Activated CD4-positive, alpha-beta T cell treated with anti-CD3 and anti-CD28 coated beads for 36 hours (primary cell): ENCODE measurements at regions not wholly inside any gene's neighbourhood (a gene's known extent, or its start where the extent isn't known, plus 50 kb on each side); places are given as distances from the start of the nearest gene placed in this dataset.
"Not testable (repeated sequence)": the region's sequence is repeated elsewhere in the genome, so short reads cannot be mapped to it uniquely, and the experiment has no call there.

Source experiments
- ATAC-seq: fragments of 200-7000 bp; cut with Tn5 transposase; one replicate; pipeline ENCODE4 v1.10.0; 2021; ENCODE audit warnings: mild to moderate bottlenecking, moderate library complexity
- CTCF ChIA-PET: fragments of 350-600 bp; sonication (Branson Sonifier 250); formaldehyde crosslinking; loops from one replicate; lab custom pipeline; 2021; ENCODE audit warnings: antibody characterized with exemption; lab: Charles Lee
- POLR2A ChIA-PET: fragments of 350-600 bp; sonication (Branson Sonifier 250); formaldehyde crosslinking; loops from one replicate; lab custom pipeline; 2021; ENCODE audit warnings: antibody characterized with exemption, inconsistent platforms; lab: Charles Lee
- DNase-seq: peaks from one replicate; pipeline ENCODE4 v3.0.0-alpha.2; 2020
- H3K27ac Mint-ChIP-seq: one replicate; pipeline ENCODE4 v1.8.0; 2021; ENCODE audit warnings: mixed read lengths
- H3K27me3 Mint-ChIP-seq: one replicate; pipeline ENCODE4 v1.8.0; 2021; ENCODE audit warnings: mixed read lengths
- H3K36me3 Mint-ChIP-seq: one replicate; pipeline ENCODE4 v1.8.0; 2021; ENCODE audit warnings: low read depth, mixed read lengths
- H3K4me1 Mint-ChIP-seq: one replicate; pipeline ENCODE4 v1.8.0; 2021; ENCODE audit warnings: mixed read lengths
- H3K4me3 Mint-ChIP-seq: one replicate; pipeline ENCODE4 v1.8.0; 2021; ENCODE audit warnings: mild to moderate bottlenecking, moderate library complexity, mixed read lengths
- H3K9me3 Mint-ChIP-seq: one replicate; pipeline ENCODE4 v1.8.0; 2021; ENCODE audit warnings: low read depth, mixed read lengths
- intact Hi-C, 2 experiments: fragments of 100-400 bp; cut with DNase I in 1 of 2; cut with micrococcal nuclease in 1 of 2; formaldehyde crosslinking; loops; one replicate each; pipeline versions ENCODE4 v1.14.2 to v1.15.1; 2022 to 2024; cut with DNase I, micrococcal nuclease

DNA sequence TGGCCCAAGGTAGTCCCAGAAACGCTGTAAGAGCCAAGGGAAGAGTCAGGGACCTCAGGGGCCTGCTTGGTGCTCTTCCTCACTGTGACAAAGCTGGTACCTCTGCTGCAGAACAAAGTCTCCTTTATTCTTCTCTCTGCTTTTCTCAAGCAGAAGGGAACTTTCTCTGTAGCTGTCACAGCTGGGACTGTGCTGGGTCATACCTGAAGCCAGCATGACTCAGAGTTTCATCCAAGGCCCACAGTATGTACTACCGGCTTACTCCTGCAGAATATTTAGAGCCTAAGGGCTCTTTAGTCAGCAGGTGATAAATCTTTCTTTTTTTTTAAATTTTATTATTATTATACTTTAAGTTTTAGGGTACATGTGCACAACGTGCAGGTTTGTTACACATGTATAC lies 183.2 kb downstream of the TINAG start:
- ATAC-seq (no peak), DNase-seq (no peak)
- Mint-ChIP-seq H3K4me3 (no peak overlapping the region), H3K36me3 (no peaks in the 10 kb centered on the region), H3K9me3 (peaks cover 33% of the 10 kb centered on the region), H3K27me3 (no peaks in the 10 kb centered on the region), H3K4me1 (no peaks in the 10 kb centered on the region), H3K27ac (no peak overlapping the region)
- intact Hi-C loops, result no loop called here
- ChIA-PET POLR2A (no interaction called here), CTCF (no interaction called here)

DNA sequence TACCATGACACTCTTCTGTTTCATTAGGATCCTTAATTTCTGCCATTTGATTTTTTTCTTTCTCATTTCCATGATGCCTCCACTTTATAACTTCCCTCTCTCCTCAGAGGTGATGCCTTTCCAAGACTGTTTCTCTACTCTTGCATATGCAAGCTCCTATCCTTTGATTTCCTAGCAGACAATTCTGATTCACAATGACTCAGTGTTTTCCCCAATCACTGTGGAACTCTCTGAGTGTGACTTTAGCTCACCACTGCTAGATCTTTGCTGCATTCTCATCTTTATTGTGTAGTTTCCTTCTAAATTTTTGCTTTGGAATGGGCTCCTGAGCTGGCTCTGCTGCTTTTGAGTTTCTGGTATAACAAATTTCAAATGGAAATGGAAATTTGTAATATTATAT lies 184.9 kb downstream of the TINAG start:
- Mint-ChIP-seq H3K27ac (no peak overlapping the region), H3K27me3 (no peaks in the 10 kb centered on the region), H3K36me3 (no peaks in the 10 kb centered on the region), H3K9me3 (peaks cover 32% of the 10 kb centered on the region), H3K4me3 (no peak overlapping the region), H3K4me1 (no peaks in the 10 kb centered on the region)
- intact Hi-C loops, result no loop called here
- ChIA-PET CTCF (no interaction called here), POLR2A (no interaction called here)
- ATAC-seq (no peak), DNase-seq (no peak)

DNA sequence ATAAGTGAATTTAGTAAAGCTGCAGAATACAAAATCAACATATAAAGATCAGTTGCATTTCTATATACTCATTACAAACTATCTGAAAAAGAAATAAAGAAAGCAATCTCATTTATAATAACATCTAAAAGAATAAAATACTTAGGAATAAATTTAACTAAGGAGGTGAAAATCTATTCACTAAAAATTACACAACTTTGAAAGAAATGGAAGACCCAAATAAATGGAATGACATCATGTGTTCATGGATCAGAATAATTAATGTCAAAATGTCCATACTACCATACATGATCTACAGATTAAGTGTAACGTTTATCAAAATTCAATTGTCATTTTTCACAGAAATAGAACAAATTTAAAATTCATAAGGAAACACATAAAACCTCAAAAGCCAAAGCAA lies 194.9 kb downstream of the TINAG start:
- Mint-ChIP-seq H3K9me3 (peaks cover 5% of the 10 kb centered on the region), H3K36me3 (no peaks in the 10 kb centered on the region), H3K4me3 (no peak overlapping the region), H3K27ac (no peak overlapping the region), H3K4me1 (no peaks in the 10 kb centered on the region), H3K27me3 (no peaks in the 10 kb centered on the region)
- POLR2A ChIA-PET, result no interaction called here
- CTCF ChIA-PET, result no interaction called here
- ATAC-seq (no peak), DNase-seq (no peak)
- intact Hi-C loops, result no loop called here

DNA sequence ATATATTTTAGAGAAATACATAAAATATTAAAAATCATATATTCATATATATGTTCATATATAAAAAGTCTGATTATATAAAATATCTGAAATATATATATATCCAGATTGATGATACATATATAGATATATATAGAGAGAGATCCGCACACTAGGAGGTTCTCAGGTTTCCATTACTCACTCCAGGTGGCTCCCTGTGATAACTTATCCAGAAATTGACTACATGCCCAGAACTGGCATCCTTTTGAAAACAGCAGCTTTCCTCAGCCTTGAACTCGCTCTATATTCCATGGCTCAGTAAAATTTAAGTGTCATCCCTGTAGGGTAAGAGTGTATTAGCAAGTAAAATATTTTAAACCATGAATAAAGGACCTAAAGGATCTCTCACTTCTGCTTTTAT lies 206.8 kb downstream of the TINAG start:
- no peak for DNase-seq
- H3K27me3 Mint-ChIP-seq, result no peaks in the 10 kb centered on the region
- intact Hi-C loops, result no loop called here
- no peaks in the 10 kb centered on the region for H3K4me1 Mint-ChIP-seq
- ATAC-seq, result no peak
- H3K27ac Mint-ChIP-seq, result no peak overlapping the region
- H3K36me3 Mint-ChIP-seq, result no peaks in the 10 kb centered on the region
- CTCF ChIA-PET, result no interaction called here
- POLR2A ChIA-PET, result no interaction called here
- H3K9me3 Mint-ChIP-seq, result peaks cover 3% of the 10 kb centered on the region
- no peak overlapping the region for H3K4me3 Mint-ChIP-seq

DNA sequence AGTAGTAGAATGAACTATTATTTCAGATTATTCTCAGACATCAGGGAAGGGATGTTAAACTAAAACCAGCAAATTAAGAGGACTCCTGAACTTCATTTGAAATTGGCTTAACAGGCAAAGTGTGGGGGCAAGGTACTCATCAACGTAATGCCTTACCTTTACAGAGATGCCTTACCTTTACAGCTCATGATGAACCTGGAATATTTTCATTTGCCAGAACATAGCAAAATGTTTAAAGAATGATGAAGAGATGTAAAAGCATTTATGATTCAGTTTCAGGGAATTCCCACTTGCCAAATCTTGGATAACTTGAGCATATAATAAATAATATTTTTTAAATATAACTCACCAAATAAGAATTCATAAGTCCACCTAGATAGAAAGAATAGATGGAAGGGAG lies 207.5 kb downstream of the TINAG start:
- no peak for ATAC-seq
- no peaks in the 10 kb centered on the region for H3K27me3 Mint-ChIP-seq
- no peak overlapping the region for H3K4me3 Mint-ChIP-seq
- peaks cover 3% of the 10 kb centered on the region for H3K9me3 Mint-ChIP-seq
- no peaks in the 10 kb centered on the region for H3K36me3 Mint-ChIP-seq
- no peak overlapping the region for H3K27ac Mint-ChIP-seq
- ChIA-PET CTCF (no interaction called here), POLR2A (no interaction called here)
- no peaks in the 10 kb centered on the region for H3K4me1 Mint-ChIP-seq
- intact Hi-C loops, result no loop called here
- DNase-seq, result no peak

DNA sequence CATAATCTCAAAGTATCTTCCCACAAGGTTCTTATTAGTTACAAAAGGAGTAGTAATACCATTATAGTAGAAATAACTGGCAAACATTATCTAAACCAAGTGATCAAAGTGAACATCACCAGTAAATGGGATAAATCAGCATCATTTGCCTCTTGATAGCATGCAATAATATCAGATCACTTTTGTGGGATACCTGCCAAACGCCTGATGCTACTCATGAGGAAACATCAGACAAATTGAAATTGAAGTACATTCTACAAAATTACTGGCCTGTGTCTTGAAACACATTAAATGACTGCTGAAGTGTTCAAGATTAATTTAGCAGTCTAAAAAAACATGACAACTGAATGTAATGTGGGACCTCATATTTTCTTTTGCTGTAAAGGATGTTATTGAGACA lies 208.1 kb downstream of the TINAG start:
- no peak for ATAC-seq
- no peaks in the 10 kb centered on the region for H3K27me3 Mint-ChIP-seq
- intact Hi-C loops, result no loop called here
- no peaks in the 10 kb centered on the region for H3K4me1 Mint-ChIP-seq
- no peak overlapping the region for H3K27ac Mint-ChIP-seq
- peaks cover 3% of the 10 kb centered on the region for H3K9me3 Mint-ChIP-seq
- no peak overlapping the region for H3K4me3 Mint-ChIP-seq
- ChIA-PET CTCF (no interaction called here), POLR2A (no interaction called here)
- H3K36me3 Mint-ChIP-seq, result no peaks in the 10 kb centered on the region
- DNase-seq, result no peak

DNA sequence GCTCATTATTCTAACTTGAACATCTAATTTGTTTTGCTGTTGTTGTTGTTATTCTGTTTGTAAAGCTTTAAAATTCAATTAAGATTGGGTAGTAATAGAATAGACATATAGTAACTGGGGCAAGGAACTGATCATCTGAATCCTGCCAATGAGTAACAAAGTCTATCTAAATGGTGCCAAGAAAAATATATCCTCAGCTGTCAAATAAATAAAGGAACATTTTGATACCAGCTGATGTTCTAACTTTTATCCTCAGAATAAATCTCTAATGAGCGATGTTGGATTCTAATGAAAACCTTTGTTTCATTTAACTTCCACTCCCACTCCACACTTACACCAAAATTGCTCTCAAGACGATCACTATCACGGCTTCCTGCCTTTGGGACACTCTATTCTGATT lies 210.9 kb downstream of the TINAG start:
- H3K9me3 Mint-ChIP-seq, result no peaks in the 10 kb centered on the region
- CTCF ChIA-PET, result no interaction called here
- intact Hi-C loops, result no loop called here

DNA sequence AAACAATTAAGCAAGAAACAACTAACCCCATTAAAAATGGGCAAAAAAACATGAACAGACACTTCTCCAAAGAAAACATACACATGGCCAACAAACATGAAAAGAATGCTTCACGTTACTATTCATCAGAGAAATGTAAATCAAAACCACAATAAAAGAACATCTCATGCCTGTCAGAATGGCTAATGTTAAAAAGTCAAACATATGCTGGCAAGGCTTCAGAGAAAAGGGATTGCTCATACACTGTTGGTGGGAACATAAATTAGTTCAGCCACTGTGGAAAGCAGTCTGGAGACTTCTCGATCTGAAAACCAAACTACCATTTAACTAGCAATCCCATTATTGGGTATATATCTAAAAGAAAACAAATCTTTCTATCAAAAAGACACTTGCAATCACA lies 217.5 kb downstream of the TINAG start:
- Mint-ChIP-seq H3K9me3 (peaks cover 19% of the 10 kb centered on the region), H3K27ac (no peak overlapping the region), H3K36me3 (peaks cover 2% of the 10 kb centered on the region), H3K4me1 (no peaks in the 10 kb centered on the region), H3K27me3 (no peaks in the 10 kb centered on the region), H3K4me3 (no peak overlapping the region)
- ChIA-PET POLR2A (no interaction called here), CTCF (no interaction called here)
- ATAC-seq, result no peak
- intact Hi-C loops, result no loop called here
- no peak for DNase-seq

More for the DNA sequence above, 210.9 kb downstream of the TINAG start:
- Mint-ChIP-seq H3K4me1 (no peaks in the 10 kb centered on the region), H3K27me3 (no peaks in the 10 kb centered on the region), H3K27ac (no peak overlapping the region), H3K4me3 (no peak overlapping the region), H3K36me3 (no peaks in the 10 kb centered on the region)
- ATAC-seq (no peak), DNase-seq (no peak)
- POLR2A ChIA-PET, result no interaction called here

DNA sequence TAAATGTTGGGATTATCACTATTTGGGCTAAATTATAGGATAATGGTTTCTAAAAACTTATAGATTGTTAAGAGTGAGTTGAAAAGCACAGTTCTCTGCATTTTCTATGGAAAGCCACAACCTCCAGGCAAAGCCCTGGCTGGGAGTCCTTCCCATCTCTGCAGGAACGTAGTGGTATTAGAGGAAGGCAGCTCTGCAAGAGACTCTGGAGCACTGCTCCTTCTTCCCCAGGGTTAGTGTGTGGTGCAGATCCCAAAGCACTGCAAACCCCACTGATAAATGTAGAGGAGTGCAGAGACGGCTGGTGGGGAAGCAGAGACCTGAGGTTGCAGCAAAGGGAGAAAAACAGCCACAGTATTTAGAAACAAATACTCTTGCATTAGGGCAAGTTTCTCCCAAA lies 225.3 kb downstream of the TINAG start:
- intact Hi-C loops, result no loop called here
- DNase-seq, result no peak
- Mint-ChIP-seq H3K9me3 (peaks cover 4% of the 10 kb centered on the region), H3K27me3 (no peaks in the 10 kb centered on the region), H3K36me3 (no peaks in the 10 kb centered on the region), H3K4me1 (no peaks in the 10 kb centered on the region), H3K27ac (no peak overlapping the region), H3K4me3 (no peak overlapping the region)
- ATAC-seq, result no peak
- ChIA-PET POLR2A (no interaction called here), CTCF (interaction anchor here (0.6 to 1.2 kb wide), 2 partner anchors 21 to 185 kb away, joined by 3 read pairs; no protein-coding TSS in a partner anchor)

DNA sequence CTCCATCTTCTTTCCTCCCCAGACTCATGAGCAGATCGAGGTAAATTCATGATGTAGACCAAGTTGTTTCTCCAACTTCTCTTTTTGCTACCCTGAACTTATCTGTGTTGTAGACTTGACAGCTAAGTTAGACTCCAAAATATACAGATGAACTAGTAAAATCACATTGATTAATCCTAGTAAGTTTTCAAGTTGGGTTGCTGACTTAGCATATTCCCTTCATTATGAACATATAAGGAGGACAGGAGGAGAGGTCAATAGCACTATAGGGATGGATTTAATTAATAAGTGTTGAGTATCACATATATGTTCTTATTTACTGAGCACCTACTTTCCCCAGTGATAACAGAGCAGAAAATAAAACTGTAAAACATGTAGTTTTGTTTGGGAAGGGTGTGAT lies 227.3 kb downstream of the TINAG start:
- Mint-ChIP-seq H3K9me3 (peaks cover 7% of the 10 kb centered on the region), H3K27me3 (no peaks in the 10 kb centered on the region), H3K4me1 (no peaks in the 10 kb centered on the region), H3K4me3 (no peak overlapping the region), H3K36me3 (no peaks in the 10 kb centered on the region), H3K27ac (no peak overlapping the region)
- DNase-seq (no peak), ATAC-seq (no peak)
- POLR2A ChIA-PET, result no interaction called here
- intact Hi-C loops, result no loop called here
- CTCF ChIA-PET, result no interaction called here

DNA sequence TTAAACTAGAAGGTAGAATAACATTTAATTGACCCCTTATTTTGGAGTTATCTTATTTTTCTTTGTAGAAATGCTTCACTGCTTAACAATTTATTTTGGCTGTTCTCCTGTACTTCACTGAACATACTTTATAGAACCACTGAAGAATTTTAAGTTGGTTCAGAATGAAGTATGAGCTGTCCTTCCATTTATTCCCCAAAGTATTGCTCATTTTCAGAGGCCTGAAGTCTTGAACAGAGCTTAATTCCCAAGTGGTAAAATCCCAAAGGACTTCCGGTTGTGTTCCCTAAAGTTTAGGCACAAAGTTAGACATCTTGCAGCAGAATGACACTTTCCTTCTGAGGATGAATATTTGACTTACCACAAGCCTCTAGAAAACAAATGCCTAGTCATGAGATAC lies 233.3 kb downstream of the TINAG start:
- Mint-ChIP-seq H3K27ac (no peak overlapping the region), H3K9me3 (peaks cover 11% of the 10 kb centered on the region), H3K36me3 (no peaks in the 10 kb centered on the region), H3K27me3 (no peaks in the 10 kb centered on the region), H3K4me3 (no peak overlapping the region), H3K4me1 (no peaks in the 10 kb centered on the region)
- DNase-seq, result no peak
- intact Hi-C loops, result no loop called here
- ChIA-PET CTCF (no interaction called here), POLR2A (no interaction called here)
- no peak for ATAC-seq

DNA sequence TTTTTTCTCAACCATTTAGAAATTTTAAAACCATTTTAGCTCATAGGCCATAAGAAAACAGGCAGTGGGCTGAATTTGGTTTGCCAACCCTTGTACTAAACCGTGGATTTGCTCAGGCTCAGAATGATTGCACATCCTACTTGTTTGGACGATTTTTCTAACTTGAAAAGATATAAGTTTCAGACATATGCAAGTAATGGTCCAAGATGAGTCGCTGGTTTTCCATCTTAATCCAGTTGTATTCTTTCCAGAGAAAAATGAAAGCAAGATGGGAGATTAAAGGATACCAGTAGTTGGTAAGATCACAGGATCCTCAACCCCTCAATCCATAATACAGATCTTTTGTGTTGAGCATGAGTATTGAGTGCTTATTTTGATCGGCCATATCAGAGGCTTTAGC lies 250.9 kb downstream of the TINAG start:
- intact Hi-C loops, result no loop called here
- DNase-seq (no peak), ATAC-seq (no peak)
- ChIA-PET POLR2A (no interaction called here), CTCF (no interaction called here)
- H3K36me3 Mint-ChIP-seq, result no peaks in the 10 kb centered on the region
- H3K27me3 Mint-ChIP-seq, result no peaks in the 10 kb centered on the region
- H3K4me3 Mint-ChIP-seq, result no peak overlapping the region
- H3K27ac Mint-ChIP-seq, result no peak overlapping the region
- H3K4me1 Mint-ChIP-seq, result no peaks in the 10 kb centered on the region
- peaks cover 15% of the 10 kb centered on the region for H3K9me3 Mint-ChIP-seq

DNA sequence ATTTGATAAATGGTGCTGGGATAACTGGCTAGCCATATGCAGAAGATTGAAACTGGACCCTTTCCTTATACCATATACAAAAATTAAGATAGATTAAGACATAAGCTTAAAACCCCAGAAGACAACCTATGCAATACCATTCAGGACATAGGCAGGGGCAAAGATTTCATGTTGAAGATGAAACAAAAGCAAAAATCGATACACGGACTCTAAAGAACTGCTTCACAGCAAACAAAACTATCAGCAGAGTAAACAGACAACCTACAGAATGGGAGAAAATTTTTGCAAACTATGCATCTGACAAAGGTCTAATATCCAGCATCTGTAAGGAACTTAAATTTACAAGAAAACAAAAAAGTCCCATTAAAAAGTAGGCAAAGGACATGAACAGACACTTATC lies 255.9 kb downstream of the TINAG start:
- DNase-seq, H3K4me1 Mint-ChIP-seq, H3K27me3 Mint-ChIP-seq, H3K36me3 Mint-ChIP-seq, POLR2A ChIA-PET, H3K27ac Mint-ChIP-seq, intact Hi-C loops, H3K4me3 Mint-ChIP-seq, CTCF ChIA-PET, ATAC-seq, H3K9me3 Mint-ChIP-seq: not testable (repeated sequence)
